Upper lobe of right lung (tissue), 1 donor: ENCODE measurements at regions not wholly inside any gene's neighbourhood (a gene's known extent, or its start where the extent isn't known, plus 50 kb on each side); places are given as distances from the start of the nearest gene placed in this dataset.

Experiments used
- ATAC-seq: fragments of 200-7000 bp; cut with Tn5 transposase; one replicate; pipeline ENCODE4 v1.9.1; 2020; ENCODE audit warnings: mild to moderate bottlenecking, moderate library complexity
- DNase-seq: peaks from one replicate; pipeline ENCODE4 v3.0.0-alpha.2; 2020
- H3K27ac ChIP-seq: fragments of 200-600 bp; one replicate; pipeline ENCODE4 v1.8.0; 2022
- H3K27me3 ChIP-seq: fragments of 200-600 bp; one replicate; pipeline ENCODE4 v1.8.0; 2022; ENCODE audit warnings: mild to moderate bottlenecking
- H3K36me3 ChIP-seq: fragments of 200-600 bp; one replicate; pipeline ENCODE4 v1.8.0; 2022
- H3K4me1 ChIP-seq: fragments of 200-600 bp; one replicate; pipeline ENCODE4 v1.8.0; 2022
- H3K4me3 ChIP-seq: fragments of 200-600 bp; one replicate; pipeline ENCODE4 v1.8.0; 2022; ENCODE audit warnings: mild to moderate bottlenecking
- H3K9me3 ChIP-seq: fragments of 200-600 bp; one replicate; pipeline ENCODE4 v1.8.0; 2022
- CTCF ChIP-seq: fragments of 200-600 bp; IDR thresholded peaks from one replicate; pipeline ENCODE4 v1.8.0; 2022; ENCODE audit warnings: antibody characterized with exemption
- intact Hi-C: fragments of 100-400 bp; cut with DNase I; formaldehyde crosslinking; loops from one replicate; pipeline ENCODE4 v1.11.0; 2022
- donor health status: DM: no; HTN: yes; CAD: no; lungs with severe emphysema.

- Histone ChIP-seq H3K4me3 (no peak overlapping the region), H3K4me1 (no peaks in the 10 kb centered on the region), H3K36me3 (no peaks in the 10 kb centered on the region), H3K27ac (no peak overlapping the region), H3K27me3 (no peaks in the 10 kb centered on the region), H3K9me3 (no peaks in the 10 kb centered on the region)
- ATAC-seq (no peak), DNase-seq (no peak)
- no peak for TF ChIP-seq CTCF
- intact Hi-C loops, result no loop called here
Measured at GRCh38 chr6:145031001-145031400, 704.3 kb downstream of the EPM2A start.

DNA sequence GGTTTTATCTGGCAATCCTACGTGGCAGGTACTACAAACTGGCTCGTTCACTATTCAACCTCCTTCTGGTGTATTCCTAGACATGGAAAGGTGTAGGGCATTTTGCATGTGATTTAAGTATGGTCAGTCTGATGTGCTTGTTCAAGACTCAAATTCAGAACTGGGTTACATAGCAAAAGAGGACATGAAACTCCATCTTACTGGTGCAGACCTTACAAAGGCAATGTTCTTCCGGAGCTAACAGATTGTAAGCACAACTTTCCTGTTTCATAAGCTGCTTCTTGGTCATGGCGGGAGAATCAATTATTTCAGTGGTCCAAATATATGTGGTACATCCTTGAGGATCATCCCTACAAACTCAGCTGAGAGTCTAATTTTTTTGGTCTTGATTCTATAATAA, 703.4 kb downstream of the EPM2A start:
- intact Hi-C loops, result no loop called here
- H3K36me3 ChIP-seq, result no peaks in the 10 kb centered on the region
- TF ChIP-seq CTCF, result no peak
- H3K9me3 ChIP-seq, result no peaks in the 10 kb centered on the region
- no peak for DNase-seq
- no peaks in the 10 kb centered on the region for H3K27me3 ChIP-seq
- no peak overlapping the region for H3K27ac ChIP-seq
- no peaks in the 10 kb centered on the region for H3K4me1 ChIP-seq
- ATAC-seq, result no peak
- no peak overlapping the region for H3K4me3 ChIP-seq

DNA sequence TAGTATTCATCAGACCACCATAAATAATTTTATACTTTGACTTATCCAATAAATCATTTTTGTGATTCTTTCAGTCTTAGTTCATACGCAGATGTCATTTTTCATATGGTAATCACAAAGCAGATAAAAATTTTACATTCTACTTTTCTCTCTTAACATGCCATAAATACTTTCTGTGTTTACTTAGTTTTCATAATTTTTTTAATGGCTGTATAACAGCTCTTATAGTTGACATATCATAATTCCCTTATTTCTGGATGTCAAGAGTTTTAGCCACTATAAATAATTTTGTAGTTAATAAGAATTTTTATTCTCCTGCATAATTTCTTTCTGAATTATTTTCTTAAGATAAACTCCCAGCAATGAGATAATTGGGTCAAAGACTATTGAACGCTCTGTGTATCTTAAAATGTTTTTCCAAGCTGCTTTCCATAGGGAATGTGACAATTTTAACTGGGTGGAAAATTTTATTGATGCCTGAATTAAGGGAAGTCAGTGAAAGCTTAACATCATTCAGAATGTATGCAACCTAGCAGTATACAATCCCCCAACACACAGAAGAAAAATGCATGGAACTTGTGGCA, 702.7 kb downstream of the EPM2A start:
- Histone ChIP-seq H3K27ac (no peak overlapping the region), H3K4me3 (no peak overlapping the region), H3K27me3 (no peaks in the 10 kb centered on the region), H3K36me3 (no peaks in the 10 kb centered on the region), H3K9me3 (no peaks in the 10 kb centered on the region), H3K4me1 (no peaks in the 10 kb centered on the region)
- ATAC-seq (no peak), DNase-seq (no peak)
- no peak for TF ChIP-seq CTCF
- intact Hi-C loops, result no loop called here

GRCh38 chr6:145034664-145035063, 700.7 kb downstream of the EPM2A start:
- no peaks in the 10 kb centered on the region for H3K27me3 ChIP-seq
- H3K27ac ChIP-seq, result no peak overlapping the region
- ATAC-seq, result no peak
- DNase-seq, result no peak
- H3K9me3 ChIP-seq, result no peaks in the 10 kb centered on the region
- intact Hi-C loops, result no loop called here
- no peak for TF ChIP-seq CTCF
- H3K4me1 ChIP-seq, result no peaks in the 10 kb centered on the region
- H3K36me3 ChIP-seq, result no peaks in the 10 kb centered on the region
- no peak overlapping the region for H3K4me3 ChIP-seq

DNA sequence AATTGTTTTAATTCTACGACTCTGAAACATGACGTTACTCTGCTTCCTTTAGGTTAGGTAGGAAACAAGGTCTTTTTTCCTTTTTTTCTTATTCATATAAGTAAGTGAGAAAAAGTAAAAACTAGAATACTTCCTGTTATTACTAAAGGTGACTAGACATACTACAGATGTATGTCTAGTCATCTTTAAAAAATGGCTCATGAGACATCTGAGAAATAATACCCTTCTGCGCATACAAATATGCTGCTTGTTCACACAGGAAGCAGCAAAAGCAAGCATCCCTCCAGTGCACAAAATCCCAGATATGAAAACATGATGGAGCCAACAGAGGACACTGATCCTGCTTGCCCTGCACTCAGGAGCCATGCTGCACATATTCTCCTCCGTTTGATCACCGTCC, 699.1 kb downstream of the EPM2A start:
- intact Hi-C loops, result no loop called here
- Histone ChIP-seq H3K9me3 (no peaks in the 10 kb centered on the region), H3K27ac (no peak overlapping the region), H3K4me3 (no peak overlapping the region), H3K36me3 (no peaks in the 10 kb centered on the region), H3K4me1 (no peaks in the 10 kb centered on the region), H3K27me3 (no peaks in the 10 kb centered on the region)
- TF ChIP-seq CTCF, result no peak
- ATAC-seq (no peak), DNase-seq (no peak)
